ENCODE measurements at regions not wholly inside any gene's neighbourhood (a gene's known extent, or its start where the extent isn't known, plus 50 kb on each side); places are given as distances from the start of the nearest gene placed in this dataset.

- no peak overlapping the region for H3K27ac Mint-ChIP-seq
- H3K4me1 Mint-ChIP-seq, result peaks cover 6 to 8% of the 10 kb centered on the region in 2 experiments
- no peak overlapping the region for H3K4ac ChIP-seq (ENCODE audit: low read depth, low read length)
- peaks cover 32% of the 10 kb centered on the region for H3K27me3 Mint-ChIP-seq (ENCODE audit: low read depth)
- no peak overlapping the region for H3K27ac ChIP-seq (ENCODE audit: insufficient read length, low read depth, low read length)
- H2AFZ ChIP-seq (ENCODE audit: low read length), result no peak overlapping the region
- H3K36me3 Mint-ChIP-seq (ENCODE audit: insufficient read depth in 1 of 3, low read depth in 3 of 3), result no peaks in the 10 kb centered on the region
- no peak overlapping the region for H2BK120ac ChIP-seq (ENCODE audit: low read depth, low read length, poor library complexity, severe bottlenecking)
- no peak for DNase-seq
- no peak overlapping the region for H3K14ac ChIP-seq (ENCODE audit: insufficient read depth, low read length)
- H3K23me2 ChIP-seq (ENCODE audit: insufficient read length, low read depth, low read length, poor library complexity, severe bottlenecking), result no peaks in the 10 kb centered on the region
- H3K56ac ChIP-seq (ENCODE audit: insufficient read length, low read depth, low read length), result no peak overlapping the region
- no peak overlapping the region for H4K5ac ChIP-seq (ENCODE audit: insufficient read length, low read depth, low read length)
- H3K27me3 ChIP-seq (ENCODE audit: insufficient read depth, low read length), result no peaks in the 10 kb centered on the region
- H2BK15ac ChIP-seq (ENCODE audit: low read depth, low read length), result no peak overlapping the region
- H3K9me3 Mint-ChIP-seq, result peaks cover 1 to 4% of the 10 kb centered on the region in 2 experiments; a peak in 3 of 5 replicates
- no peak overlapping the region for H3T11ph ChIP-seq (ENCODE audit: low read length)
- H2BK20ac ChIP-seq (ENCODE audit: low read depth, low read length, poor library complexity, severe bottlenecking), result no peak overlapping the region
- H3K4me3 Mint-ChIP-seq, result no peak overlapping the region
- H4K91ac ChIP-seq (ENCODE audit: insufficient read length, low read depth, low read length), result no peak overlapping the region
- no peak overlapping the region for H4K8ac ChIP-seq (replicated peaks; ENCODE audit: insufficient read length, low read depth, low read length)
- H4K20me1 ChIP-seq (ENCODE audit: control insufficient read depth, insufficient read depth, insufficient read length), result no peaks in the 10 kb centered on the region
- TF ChIP-seq CTCF (conservative IDR thresholded peaks at IDR 0.05), result no peak
- no peaks in the 10 kb centered on the region for H3K79me1 ChIP-seq (ENCODE audit: insufficient read depth, low read depth, low read length, poor library complexity, severe bottlenecking)
- H3K18ac ChIP-seq (ENCODE audit: insufficient read length, low read depth, low read length), result no peak overlapping the region
- H3K9me3 ChIP-seq (ENCODE audit: control insufficient read depth, low read depth, low read length), result no peaks in the 10 kb centered on the region
- H3K9ac ChIP-seq (ENCODE audit: extremely low read depth, insufficient read length, low read length), result no peak overlapping the region
- H3K4me1 ChIP-seq (ENCODE audit: insufficient read depth, low read length), result no peaks in the 10 kb centered on the region
- H2BK12ac ChIP-seq (ENCODE audit: insufficient read length, low read depth, low read length), result no peak overlapping the region
- H2AK5ac ChIP-seq (ENCODE audit: insufficient read length, low read length), result no peak overlapping the region
- WGBS (ENCODE audit: extremely low coverage, insufficient read length, low lambda C conversion rate), result no CpG with 5 or more reads among the region's 8 CpGs
- H3K4me2 ChIP-seq (ENCODE audit: insufficient read depth, insufficient read length, low read length), result no peak overlapping the region
- H3K79me2 ChIP-seq (ENCODE audit: insufficient read depth, low read length), result no peaks in the 10 kb centered on the region
- no peak overlapping the region for H3K23ac ChIP-seq (ENCODE audit: insufficient read length, low read depth, low read length)
- H2BK5ac ChIP-seq (ENCODE audit: insufficient read length, low read length), result no peak overlapping the region
Measured at GRCh38 chr11:134670961-134671370, 258.9 kb upstream of the B3GAT1 start.
